Nephron progenitor cell (in vitro differentiated cells): ENCODE measurements at regions not wholly inside any gene's neighbourhood (a gene's known extent, or its start where the extent isn't known, plus 50 kb on each side); places are given as distances from the start of the nearest gene placed in this dataset.

ENCODE experiments used
- DNase-seq: peaks from one replicate; pipeline ENCODE4 v3.0.0; 2021
- H3K27ac Mint-ChIP-seq: 2 replicates; pipeline ENCODE4 v1.8.0; 2021; ENCODE audit warnings: mild to moderate bottlenecking, moderate library complexity, mixed read lengths
- H3K27me3 Mint-ChIP-seq: 2 replicates; pipeline ENCODE4 v1.8.0; 2021; ENCODE audit warnings: mild to moderate bottlenecking, low read depth, mixed read lengths; ENCODE audit not compliant: poor library complexity
- H3K36me3 Mint-ChIP-seq: 2 replicates; pipeline ENCODE4 v1.8.0; 2021; ENCODE audit warnings: low read depth, mixed read lengths
- H3K4me1 Mint-ChIP-seq: 2 replicates; pipeline ENCODE4 v1.8.0; 2021; ENCODE audit warnings: mixed read lengths
- H3K4me3 Mint-ChIP-seq: 2 replicates; pipeline ENCODE4 v1.8.0; 2021; ENCODE audit warnings: mild to moderate bottlenecking, moderate library complexity, mixed read lengths
- H3K9me3 Mint-ChIP-seq: 2 replicates; pipeline ENCODE4 v1.8.0; 2021; ENCODE audit warnings: mild to moderate bottlenecking, moderate library complexity, mixed read lengths
- CTCF ChIP-seq: fragments of 200-600 bp; sonication (generic); IDR thresholded peaks from 2 replicates; pipeline ENCODE4 v1.5.0; 2021; ENCODE audit warnings: antibody characterized with exemption

GRCh38 chr7:152969335-152969734 lies 209.8 kb downstream of the ACTR3B start:
- no peak for DNase-seq
- peaks cover 8% of the 10 kb centered on the region for H3K36me3 Mint-ChIP-seq
- H3K27ac Mint-ChIP-seq: no peak overlapping the region
- H3K9me3 Mint-ChIP-seq: peaks cover 63% of the 10 kb centered on the region
- no peak overlapping the region for H3K4me3 Mint-ChIP-seq
- H3K4me1 Mint-ChIP-seq: peaks cover 9% of the 10 kb centered on the region
- no peak for TF ChIP-seq CTCF
- H3K27me3 Mint-ChIP-seq: peaks cover 8% of the 10 kb centered on the region

GRCh38 chr7:152969839-152970238 lies 210.3 kb downstream of the ACTR3B start:
- Mint-ChIP-seq H3K36me3 (peaks cover 8% of the 10 kb centered on the region), H3K27ac (no peak overlapping the region), H3K4me3 (no peak overlapping the region), H3K4me1 (peaks cover 14% of the 10 kb centered on the region), H3K27me3 (peaks cover 8% of the 10 kb centered on the region), H3K9me3 (peaks cover 63% of the 10 kb centered on the region)
- TF ChIP-seq CTCF: no peak
- no peak for DNase-seq

DNA sequence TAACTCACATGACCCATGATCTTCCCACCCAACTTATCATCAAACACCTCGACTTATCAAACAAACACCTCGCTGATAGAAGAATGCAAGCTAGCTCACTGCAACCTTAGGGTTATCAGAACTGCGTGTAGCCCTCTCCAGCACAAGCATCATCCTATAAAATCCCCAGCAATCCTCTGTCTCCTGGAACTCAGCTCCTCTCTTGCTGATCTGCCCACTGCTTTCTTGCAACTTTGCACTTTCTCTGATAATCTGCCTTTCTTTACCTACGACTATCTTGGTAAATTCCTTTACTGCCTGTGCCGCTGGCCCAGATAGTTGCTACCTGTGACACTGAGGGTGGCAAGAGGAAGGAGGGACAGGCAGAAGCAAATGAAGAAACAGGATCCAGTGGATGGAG lies 210.9 kb downstream of the ACTR3B start:
- no peak for TF ChIP-seq CTCF
- Mint-ChIP-seq H3K4me3 (no peak overlapping the region), H3K4me1 (peaks cover 20% of the 10 kb centered on the region), H3K36me3 (peaks cover 8% of the 10 kb centered on the region), H3K27ac (no peak overlapping the region), H3K27me3 (peaks cover 8% of the 10 kb centered on the region), H3K9me3 (peaks cover 63% of the 10 kb centered on the region)
- no peak for DNase-seq

DNA sequence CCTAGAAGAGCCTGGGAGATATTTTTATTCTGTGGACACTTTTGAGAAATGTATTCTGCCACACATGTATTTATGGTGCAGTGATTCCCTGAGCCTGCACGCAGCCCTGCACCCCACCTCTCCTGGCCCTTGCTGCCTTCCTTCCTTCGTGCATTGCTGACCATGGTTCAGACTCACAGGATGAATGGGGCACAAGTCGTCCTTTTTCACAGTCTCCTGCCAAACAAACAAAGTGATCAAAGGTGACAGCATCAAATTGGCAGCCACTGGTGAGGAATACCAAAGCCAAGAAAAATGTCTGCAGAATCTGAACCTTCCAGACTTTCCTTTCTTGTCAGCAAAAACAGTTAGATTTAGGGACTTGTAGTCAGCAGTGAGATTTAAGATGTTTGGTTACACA lies 215.0 kb downstream of the ACTR3B start:
- H3K4me1 Mint-ChIP-seq: peaks cover 25% of the 10 kb centered on the region
- peaks cover 8% of the 10 kb centered on the region for H3K27me3 Mint-ChIP-seq
- peaks cover 47% of the 10 kb centered on the region for H3K9me3 Mint-ChIP-seq
- DNase-seq: no peak
- H3K4me3 Mint-ChIP-seq: peak overlapping the region; percentile 17
- H3K36me3 Mint-ChIP-seq: peaks cover 8% of the 10 kb centered on the region
- TF ChIP-seq CTCF: no peak
- H3K27ac Mint-ChIP-seq: peak overlapping the region; percentile 88

DNA sequence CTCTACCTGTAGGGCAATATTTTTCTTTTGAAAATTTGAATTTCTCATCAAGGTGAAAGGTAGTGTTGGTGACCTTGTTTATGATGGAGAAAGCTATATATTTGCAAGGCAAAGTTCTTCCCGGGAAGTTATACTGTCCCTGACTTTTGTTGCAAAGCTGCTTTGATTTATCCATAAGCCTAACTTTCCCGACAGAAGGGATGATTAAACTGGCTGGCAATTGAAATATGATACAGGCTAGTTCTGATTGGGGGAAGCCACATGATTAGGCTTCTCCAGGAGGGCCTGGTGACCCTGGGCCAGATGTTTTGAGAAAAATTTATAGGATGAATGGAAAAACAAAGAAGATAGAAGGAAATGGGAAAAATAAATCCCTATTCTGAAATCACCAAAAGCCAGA lies 215.5 kb downstream of the ACTR3B start:
- H3K36me3 Mint-ChIP-seq: peaks cover 8% of the 10 kb centered on the region
- no peak overlapping the region for H3K27ac Mint-ChIP-seq
- no peak for DNase-seq
- H3K4me1 Mint-ChIP-seq: peaks cover 25% of the 10 kb centered on the region
- no peak overlapping the region for H3K4me3 Mint-ChIP-seq
- peaks cover 8% of the 10 kb centered on the region for H3K27me3 Mint-ChIP-seq
- no peak for TF ChIP-seq CTCF
- peaks cover 42% of the 10 kb centered on the region for H3K9me3 Mint-ChIP-seq

DNA sequence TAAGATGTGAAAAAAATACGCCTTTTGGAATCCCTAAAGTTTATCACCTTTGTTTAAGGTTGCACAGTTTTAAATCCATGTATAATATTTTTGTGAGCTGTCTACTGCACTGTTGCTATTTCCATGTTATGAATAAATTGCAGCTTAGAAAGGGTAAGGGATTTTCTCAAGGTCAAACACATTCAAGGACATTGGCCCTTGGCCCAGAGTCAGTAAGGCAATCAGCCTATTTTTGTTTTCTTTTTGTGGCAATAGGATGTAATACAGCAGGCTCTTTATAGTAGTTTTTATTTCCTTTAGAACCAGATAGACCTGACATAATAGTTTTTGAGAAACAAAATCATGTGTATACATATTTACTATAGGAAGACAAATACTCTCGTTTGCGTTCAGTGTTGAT lies 219.8 kb downstream of the ACTR3B start:
- Mint-ChIP-seq H3K4me1 (peaks cover 27% of the 10 kb centered on the region), H3K9me3 (peaks cover 3% of the 10 kb centered on the region), H3K27me3 (peaks cover 10% of the 10 kb centered on the region), H3K4me3 (no peak overlapping the region), H3K36me3 (no peaks in the 10 kb centered on the region), H3K27ac (no peak overlapping the region)
- no peak for DNase-seq
- TF ChIP-seq CTCF: no peak
